Esophagus squamous epithelium (tissue), 5 donors: ENCODE measurements at regions not wholly inside any gene's neighbourhood (a gene's known extent, or its start where the extent isn't known, plus 50 kb on each side); places are given as distances from the start of the nearest gene placed in this dataset.
"Not testable (repeated sequence)": the region's sequence is repeated elsewhere in the genome, so short reads cannot be mapped to it uniquely, and the experiment has no call there.

Source experiments
- DNase-seq: peaks from one replicate; lab custom pipeline; 2025; lab: John Stamatoyannopoulos, UW
- H3K27ac ChIP-seq, 4 donors: fragments of 200-600 bp; sonication (generic); one replicate each; pipeline ENCODE4 v1.5.1; 2016 to 2019; ENCODE audit warnings: mild to moderate bottlenecking in 1 of 4
- H3K27me3 ChIP-seq, 4 donors: fragments of 200-600 bp; sonication (generic); 1 replicate in 3 of 4; 2 replicates in 1 of 4; pipeline versions ENCODE4 v1.5.1 to v1.6.0; 2017 to 2021; ENCODE audit warnings: antibody characterized with exemption in 1 of 4
- H3K36me3 ChIP-seq, 3 donors: fragments of 200-600 bp; sonication (generic); one replicate each; pipeline ENCODE4 v1.5.1; 2016 to 2019
- H3K4me1 ChIP-seq, 3 donors: fragments of 200-600 bp; sonication (generic); one replicate each; pipeline ENCODE4 v1.5.1; 2017 to 2019
- H3K4me3 ChIP-seq, 4 donors: fragments of 200-600 bp; sonication (generic); 1 replicate in 3 of 4; 2 replicates in 1 of 4; pipeline ENCODE4 v1.5.1; 2016 to 2019; ENCODE audit warnings: mild to moderate bottlenecking in 2 of 4, moderate library complexity in 1 of 4
- H3K9me3 ChIP-seq, 3 donors: fragments of 200-600 bp; sonication (generic); one replicate each; pipeline ENCODE4 v1.5.1; 2016 to 2019
- POLR2A ChIP-seq, 4 donors: fragments of 450-650 bp; IDR thresholded peaks; one replicate each; pipeline ENCODE4 v1.6.1; 2017; ENCODE audit warnings: antibody characterized with exemption in 4 of 4, mild to moderate bottlenecking in 4 of 4, moderate library complexity in 3 of 4
- WGBS, 2 donors: methylation state at CpG; one replicate each; pipeline ENCODE4 v1.1.5; 2018; 5-methylcytosine and 5-hydroxymethylcytosine counted together
- intact Hi-C: fragments of 100-400 bp; cut with DNase I; formaldehyde crosslinking; loops from one replicate; pipeline ENCODE4 v1.15.0; 2022
- TF ChIP-seq, protein P1 (sequence below), 6 experiments: fragments of 450-650 bp in 4 of 6; fragments of 200-600 bp in 2 of 6; sonication (generic) in 2 of 6; IDR thresholded peaks; one replicate each; pipeline ENCODE4 v1.5.1; 2016 to 2019; ENCODE audit warnings: antibody characterized with exemption in 6 of 6, mild to moderate bottlenecking in 4 of 6, moderate library complexity in 4 of 6
- donor health status: DM: yes; HTN: yes; CAD: no.

DNA sequence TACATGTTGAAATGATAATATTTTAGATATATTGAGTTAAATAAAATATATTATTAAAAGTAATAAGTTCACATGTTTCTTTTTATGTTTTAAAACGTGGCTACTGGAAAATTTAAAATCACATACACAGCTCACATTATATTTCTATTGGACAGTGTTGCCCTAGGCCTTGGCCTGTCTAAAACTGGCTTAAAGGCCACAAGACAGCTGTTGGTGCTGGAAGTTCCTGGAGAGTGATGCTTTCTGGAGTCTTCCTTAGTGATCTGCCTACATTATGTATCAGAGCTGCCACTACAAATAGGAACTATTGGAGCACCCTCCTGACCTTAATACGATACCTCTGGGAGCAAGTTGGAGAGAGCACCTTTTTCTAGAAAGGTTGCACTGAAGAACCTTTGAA is 254.1 kb upstream of the C2CD4B start:
- no peaks in the 10 kb centered on the region for H3K36me3 ChIP-seq
- no peaks in the 10 kb centered on the region for H3K27me3 ChIP-seq
- H3K27ac ChIP-seq, result no peak overlapping the region
- DNase-seq, result no peak
- TF ChIP-seq, protein P1, sequence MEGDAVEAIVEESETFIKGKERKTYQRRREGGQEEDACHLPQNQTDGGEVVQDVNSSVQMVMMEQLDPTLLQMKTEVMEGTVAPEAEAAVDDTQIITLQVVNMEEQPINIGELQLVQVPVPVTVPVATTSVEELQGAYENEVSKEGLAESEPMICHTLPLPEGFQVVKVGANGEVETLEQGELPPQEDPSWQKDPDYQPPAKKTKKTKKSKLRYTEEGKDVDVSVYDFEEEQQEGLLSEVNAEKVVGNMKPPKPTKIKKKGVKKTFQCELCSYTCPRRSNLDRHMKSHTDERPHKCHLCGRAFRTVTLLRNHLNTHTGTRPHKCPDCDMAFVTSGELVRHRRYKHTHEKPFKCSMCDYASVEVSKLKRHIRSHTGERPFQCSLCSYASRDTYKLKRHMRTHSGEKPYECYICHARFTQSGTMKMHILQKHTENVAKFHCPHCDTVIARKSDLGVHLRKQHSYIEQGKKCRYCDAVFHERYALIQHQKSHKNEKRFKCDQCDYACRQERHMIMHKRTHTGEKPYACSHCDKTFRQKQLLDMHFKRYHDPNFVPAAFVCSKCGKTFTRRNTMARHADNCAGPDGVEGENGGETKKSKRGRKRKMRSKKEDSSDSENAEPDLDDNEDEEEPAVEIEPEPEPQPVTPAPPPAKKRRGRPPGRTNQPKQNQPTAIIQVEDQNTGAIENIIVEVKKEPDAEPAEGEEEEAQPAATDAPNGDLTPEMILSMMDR (IDR thresholded peaks at IDR 0.05), result no peak
- no peak for TF ChIP-seq POLR2A (IDR thresholded peaks at IDR 0.05)
- no peak overlapping the region for H3K4me3 ChIP-seq
- 69 to 75% methylated on average over 2 of the region's 2 CpGs for WGBS, 2 donors
- H3K9me3 ChIP-seq, result no peaks in the 10 kb centered on the region
- no peaks in the 10 kb centered on the region for H3K4me1 ChIP-seq
- intact Hi-C loops, result no loop called here

- H3K27ac ChIP-seq, DNase-seq, H3K36me3 ChIP-seq, H3K4me1 ChIP-seq, H3K27me3 ChIP-seq, H3K9me3 ChIP-seq, intact Hi-C loops, H3K4me3 ChIP-seq: not testable (repeated sequence)
- WGBS, 2 donors, result 88 to 89% methylated on average over 6 of the region's 6 CpGs
Measured at GRCh38 chr15:62420371-62420770, 255.3 kb upstream of the C2CD4B start.

- DNase-seq, result no peak
- no peaks in the 10 kb centered on the region for H3K27me3 ChIP-seq
- WGBS, 2 donors, result 90 to 92% methylated on average over 1 to 3 of the region's 3 CpGs
- no peak for TF ChIP-seq POLR2A (IDR thresholded peaks at IDR 0.05)
- TF ChIP-seq, protein P1 (IDR thresholded peaks at IDR 0.05), result no peak
- intact Hi-C loops, result no loop called here
- no peaks in the 10 kb centered on the region for H3K4me1 ChIP-seq
- H3K4me3 ChIP-seq, result no peak overlapping the region
- H3K9me3 ChIP-seq, result no peaks in the 10 kb centered on the region
- H3K27ac ChIP-seq, result no peak overlapping the region
- H3K36me3 ChIP-seq, result no peaks in the 10 kb centered on the region
Measured at GRCh38 chr15:62421289-62421688, 256.2 kb upstream of the C2CD4B start.

DNA sequence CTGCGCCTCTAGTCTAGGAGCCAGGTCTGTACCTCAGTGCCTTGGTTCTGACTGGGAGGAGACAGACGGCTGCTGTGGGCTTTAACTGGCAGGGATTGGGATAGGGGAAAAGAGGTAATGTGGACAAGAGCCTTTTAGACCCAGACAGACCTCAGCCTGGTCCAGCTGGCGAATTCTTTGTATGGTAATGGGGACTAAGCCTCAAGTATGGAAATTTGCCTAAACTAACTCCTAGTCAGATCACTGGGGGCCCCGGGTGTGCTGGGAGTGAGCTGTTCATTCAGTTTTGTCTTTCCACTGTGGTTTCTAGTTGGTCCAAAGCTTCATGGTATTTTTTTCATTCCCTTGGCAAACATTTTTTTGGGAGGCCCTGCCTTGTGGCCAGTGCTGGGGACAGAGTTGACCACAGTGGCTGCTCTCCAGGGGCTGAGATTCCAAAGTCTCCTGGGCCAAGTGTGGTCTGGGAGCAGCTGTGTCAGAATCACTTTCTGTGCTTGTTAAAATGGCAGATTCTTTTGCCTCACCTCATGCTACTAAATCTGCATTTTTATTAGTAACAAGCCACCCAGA is 261.4 kb upstream of the C2CD4B start:
- no peak for TF ChIP-seq POLR2A (IDR thresholded peaks at IDR 0.05)
- TF ChIP-seq, protein P1 (IDR thresholded peaks at IDR 0.05), result no peak
- no peak for DNase-seq
- no peaks in the 10 kb centered on the region for H3K36me3 ChIP-seq
- H3K4me3 ChIP-seq, result no peak overlapping the region
- H3K9me3 ChIP-seq, result no peaks in the 10 kb centered on the region
- H3K27me3 ChIP-seq, result no peaks in the 10 kb centered on the region
- no peaks in the 10 kb centered on the region for H3K4me1 ChIP-seq
- 50 to 71% methylated on average over 3 to 4 of the region's 4 CpGs for WGBS, 2 donors
- H3K27ac ChIP-seq, result no peak overlapping the region
- intact Hi-C loops, result no loop called here

DNA sequence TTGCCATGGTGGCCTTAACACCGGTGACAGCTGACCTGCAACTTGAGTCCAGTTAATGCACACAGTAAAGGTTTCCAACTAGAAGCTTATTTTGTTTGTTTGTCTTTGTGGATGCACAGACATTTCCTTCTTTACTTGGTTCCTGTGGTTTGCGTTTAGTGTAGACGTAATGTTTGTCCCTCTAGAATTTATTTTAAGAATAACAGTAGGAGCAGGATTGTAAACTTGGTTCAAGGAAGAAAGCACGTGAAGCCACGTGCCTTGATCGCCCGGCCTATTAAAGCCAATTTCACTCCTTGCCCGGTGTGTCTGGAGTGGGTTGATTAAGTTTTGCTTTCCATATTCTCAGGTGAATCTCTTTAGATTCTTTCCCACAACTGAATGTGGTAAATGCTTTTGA is 263.2 kb upstream of the C2CD4B start:
- intact Hi-C loops, result no loop called here
- H3K9me3 ChIP-seq, result no peaks in the 10 kb centered on the region
- no peak overlapping the region for H3K4me3 ChIP-seq
- DNase-seq, result no peak
- WGBS, 2 donors, result 87 to 93% methylated on average over 8 of the region's 8 CpGs
- no peaks in the 10 kb centered on the region for H3K36me3 ChIP-seq
- no peaks in the 10 kb centered on the region for H3K4me1 ChIP-seq
- H3K27ac ChIP-seq, result no peak overlapping the region
- TF ChIP-seq POLR2A (IDR thresholded peaks at IDR 0.05), result no peak
- TF ChIP-seq, protein P1 (IDR thresholded peaks at IDR 0.05), result no peak
- no peaks in the 10 kb centered on the region for H3K27me3 ChIP-seq
